ENCODE measurements at regions not wholly inside any gene's neighbourhood (a gene's known extent, or its start where the extent isn't known, plus 50 kb on each side); places are given as distances from the start of the nearest gene placed in this dataset.
"Not testable (repeated sequence)": the region's sequence is repeated elsewhere in the genome, so short reads cannot be mapped to it uniquely, and the experiment has no call there.

DNA sequence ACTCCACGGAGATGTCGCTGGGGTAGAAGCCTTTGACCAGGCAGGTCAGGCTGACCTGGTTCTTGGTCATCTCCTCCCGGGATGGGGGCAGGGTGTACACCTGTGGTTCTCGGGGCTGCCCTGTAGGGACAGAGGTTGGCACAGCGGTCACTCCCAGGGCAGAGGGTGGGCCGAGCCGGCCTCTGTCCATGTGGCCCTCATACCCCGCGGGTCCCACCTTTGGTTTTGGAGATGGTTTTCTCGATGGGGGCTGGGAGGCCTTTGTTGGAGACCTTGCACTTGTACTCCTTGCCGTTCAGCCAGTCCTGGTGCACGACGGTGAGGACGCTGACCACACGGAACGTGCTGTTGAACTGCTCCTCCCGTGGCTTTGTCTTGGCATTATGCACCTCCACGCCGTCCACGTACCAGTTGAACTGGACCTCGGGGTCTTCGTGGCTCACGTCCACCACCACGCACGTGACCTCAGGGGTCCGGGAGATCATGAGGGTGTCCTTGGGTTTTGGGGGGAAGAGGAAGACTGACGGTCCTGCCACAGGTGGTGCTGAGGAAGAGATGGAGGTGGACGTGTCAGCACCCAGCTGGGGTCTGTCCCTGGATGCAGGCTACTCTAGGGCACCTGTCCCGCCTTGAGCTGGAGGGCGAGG is 117.1 kb downstream of the TMEM121 start:
- TF ChIP-seq, protein P1, sequence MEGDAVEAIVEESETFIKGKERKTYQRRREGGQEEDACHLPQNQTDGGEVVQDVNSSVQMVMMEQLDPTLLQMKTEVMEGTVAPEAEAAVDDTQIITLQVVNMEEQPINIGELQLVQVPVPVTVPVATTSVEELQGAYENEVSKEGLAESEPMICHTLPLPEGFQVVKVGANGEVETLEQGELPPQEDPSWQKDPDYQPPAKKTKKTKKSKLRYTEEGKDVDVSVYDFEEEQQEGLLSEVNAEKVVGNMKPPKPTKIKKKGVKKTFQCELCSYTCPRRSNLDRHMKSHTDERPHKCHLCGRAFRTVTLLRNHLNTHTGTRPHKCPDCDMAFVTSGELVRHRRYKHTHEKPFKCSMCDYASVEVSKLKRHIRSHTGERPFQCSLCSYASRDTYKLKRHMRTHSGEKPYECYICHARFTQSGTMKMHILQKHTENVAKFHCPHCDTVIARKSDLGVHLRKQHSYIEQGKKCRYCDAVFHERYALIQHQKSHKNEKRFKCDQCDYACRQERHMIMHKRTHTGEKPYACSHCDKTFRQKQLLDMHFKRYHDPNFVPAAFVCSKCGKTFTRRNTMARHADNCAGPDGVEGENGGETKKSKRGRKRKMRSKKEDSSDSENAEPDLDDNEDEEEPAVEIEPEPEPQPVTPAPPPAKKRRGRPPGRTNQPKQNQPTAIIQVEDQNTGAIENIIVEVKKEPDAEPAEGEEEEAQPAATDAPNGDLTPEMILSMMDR (IDR thresholded peaks at IDR 0.05): not testable (repeated sequence)
- TF ChIP-seq ZFX (IDR thresholded peaks at IDR 0.05; ENCODE audit: borderline replicate concordance): not testable (repeated sequence)

All from 22Rv1 (cell line).